GDM1 (cell line): ENCODE measurements at regions not wholly inside any gene's neighbourhood (a gene's known extent, or its start where the extent isn't known, plus 50 kb on each side); places are given as distances from the start of the nearest gene placed in this dataset.

Source experiments
- DNase-seq: peaks from one replicate; lab custom pipeline; 2025; lab: John Stamatoyannopoulos, UW

GRCh38 chr13:104855581-104855980 is 1679.9 kb downstream of the EFNB2 start:
- DNase-seq = no peak

- no peak for DNase-seq
Observed at GRCh38 chr13:104854698-104855097, 1680.8 kb downstream of the EFNB2 start.

GRCh38 chr13:104854007-104854406 is 1681.5 kb downstream of the EFNB2 start:
- DNase-seq = no peak

DNA sequence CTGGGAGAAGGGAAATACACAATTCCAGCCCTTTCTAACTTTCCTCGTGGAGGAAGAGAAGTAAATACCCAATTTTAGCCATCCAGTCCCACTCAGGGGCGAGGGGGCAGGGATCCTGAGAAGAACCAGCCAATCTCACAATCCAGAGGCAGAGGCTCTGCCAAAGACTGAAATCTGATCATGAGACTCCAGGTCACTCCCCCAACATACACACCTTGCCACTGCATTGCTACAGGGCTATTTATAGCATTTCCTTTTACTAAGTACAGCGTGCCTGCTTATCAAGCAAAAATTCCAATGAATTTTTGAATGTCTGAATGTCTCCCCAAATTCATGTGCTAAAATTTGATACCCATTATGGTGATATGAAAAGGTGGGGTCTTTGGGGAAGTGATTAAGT is 1687.5 kb downstream of the EFNB2 start:
- DNase-seq = no peak

DNA sequence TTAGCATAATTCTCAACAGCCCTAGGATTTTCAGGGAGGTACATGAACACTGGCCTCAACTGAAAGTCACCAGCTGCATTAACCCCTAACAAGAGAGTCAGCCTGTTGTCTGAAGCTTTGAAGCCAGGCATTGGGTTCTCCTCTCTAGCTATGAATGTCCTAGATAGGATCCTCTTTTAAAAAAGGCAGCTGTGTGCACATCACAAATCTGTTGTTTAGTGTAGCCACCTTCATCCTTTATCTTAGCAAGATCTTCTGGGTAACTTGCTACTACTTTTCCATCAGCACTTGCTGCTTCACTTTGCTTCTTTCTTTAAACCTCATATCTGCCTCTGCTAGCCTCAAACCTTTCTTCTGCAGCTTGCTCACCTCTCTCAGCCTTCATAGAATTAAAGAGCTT is 1692.1 kb downstream of the EFNB2 start:
- DNase-seq = no peak

DNA sequence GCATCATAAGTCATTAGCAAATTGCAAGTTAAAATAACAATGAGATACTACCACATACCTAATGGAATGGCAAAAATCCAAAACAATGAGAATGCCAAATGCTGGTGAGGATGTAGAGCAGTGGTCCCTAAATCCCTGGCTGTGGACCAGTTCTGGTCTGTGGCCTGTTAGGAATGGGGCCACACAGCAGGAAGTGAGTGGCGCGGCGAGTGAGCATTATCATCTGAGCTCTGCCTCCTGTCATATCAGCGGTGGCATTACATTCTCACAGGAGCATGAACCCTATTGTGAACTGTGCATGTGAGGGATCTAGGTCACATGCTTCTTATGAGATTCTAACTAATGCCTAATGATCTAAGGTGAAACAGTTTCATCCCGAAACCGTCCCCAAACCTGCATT is 1694.4 kb downstream of the EFNB2 start:
- DNase-seq = no peak

GRCh38 chr13:104837756-104838155 is 1697.7 kb downstream of the EFNB2 start:
- DNase-seq = no peak

- DNase-seq = no peak
Observed at GRCh38 chr13:104833221-104833620, 1702.2 kb downstream of the EFNB2 start.

GRCh38 chr13:104832231-104832630 is 1703.2 kb downstream of the EFNB2 start:
- no peak for DNase-seq

DNA sequence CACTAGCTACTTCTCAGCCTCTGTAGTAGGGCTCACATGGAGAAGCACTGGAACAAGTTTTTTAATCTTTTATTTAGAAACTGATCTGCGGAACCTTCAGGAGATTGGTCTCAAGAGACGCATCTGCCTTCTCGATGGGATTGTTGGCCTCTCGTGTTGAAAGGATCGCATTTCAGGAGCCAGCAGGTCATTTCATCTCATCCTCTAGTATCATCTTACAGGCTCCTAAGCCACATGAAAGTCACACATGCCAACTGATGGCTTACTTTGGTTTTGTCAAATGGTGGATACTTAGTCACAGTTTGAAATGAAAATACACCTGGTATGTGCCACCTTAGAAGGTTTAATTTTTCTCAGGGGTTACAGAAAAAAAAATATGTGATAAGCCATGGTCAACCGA is 1703.6 kb downstream of the EFNB2 start:
- DNase-seq = no peak

GRCh38 chr13:104823709-104824108 is 1711.8 kb downstream of the EFNB2 start:
- DNase-seq = no peak

DNA sequence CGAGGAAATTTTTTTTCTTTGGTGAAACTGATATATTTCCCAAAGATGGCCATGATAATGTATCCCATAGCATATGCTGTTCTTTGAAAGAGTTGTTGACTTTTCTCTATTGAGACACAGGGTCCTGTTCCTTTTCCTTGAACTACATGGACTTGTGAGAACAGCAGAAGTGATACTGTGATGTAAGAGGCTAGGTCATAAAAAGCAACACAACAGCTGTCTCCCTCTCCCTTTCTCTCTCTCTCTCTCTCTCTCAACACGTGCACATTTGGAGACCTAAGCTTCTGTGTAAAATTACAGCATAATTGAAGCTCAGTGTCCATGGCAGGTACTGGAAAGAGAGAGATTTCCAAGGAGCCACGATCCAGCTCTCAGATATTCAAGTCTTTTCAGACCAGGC is 1712.4 kb downstream of the EFNB2 start:
- DNase-seq = no peak

- DNase-seq = no peak
Observed at GRCh38 chr13:104817271-104817670, 1718.2 kb downstream of the EFNB2 start.

DNA sequence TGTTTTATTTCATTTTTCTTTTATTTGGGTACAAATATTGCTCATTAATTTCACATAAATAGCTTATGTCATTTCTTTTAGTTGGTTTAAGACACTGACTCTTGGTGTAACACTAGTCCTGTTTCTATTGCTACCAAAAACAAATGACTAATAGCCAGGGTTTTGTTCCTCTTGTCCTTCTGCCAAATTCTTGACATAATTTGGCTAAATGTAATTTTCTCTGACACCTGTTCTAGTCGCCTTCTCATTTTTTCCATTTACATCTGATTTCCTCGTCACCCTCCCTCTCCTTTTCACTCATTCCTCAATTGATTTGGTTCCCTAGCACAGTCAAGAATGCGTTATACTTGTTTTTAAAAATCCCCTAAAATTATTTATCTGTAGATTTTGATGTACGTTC is 1718.7 kb downstream of the EFNB2 start:
- DNase-seq = no peak

GRCh38 chr13:104810242-104810641 is 1725.2 kb downstream of the EFNB2 start:
- no peak for DNase-seq

- DNase-seq = no peak
Observed at GRCh38 chr13:104809483-104809882, 1726.0 kb downstream of the EFNB2 start.

- no peak for DNase-seq
Observed at GRCh38 chr13:104805346-104805745, 1730.1 kb downstream of the EFNB2 start.

- DNase-seq = no peak
Observed at GRCh38 chr13:104799152-104799551, 1732.9 kb upstream of the SLC10A2 start.

GRCh38 chr13:104798486-104798885 is 1732.3 kb upstream of the SLC10A2 start:
- DNase-seq = no peak

- DNase-seq = no peak
Observed at GRCh38 chr13:104796581-104796980, 1730.4 kb upstream of the SLC10A2 start.

DNA sequence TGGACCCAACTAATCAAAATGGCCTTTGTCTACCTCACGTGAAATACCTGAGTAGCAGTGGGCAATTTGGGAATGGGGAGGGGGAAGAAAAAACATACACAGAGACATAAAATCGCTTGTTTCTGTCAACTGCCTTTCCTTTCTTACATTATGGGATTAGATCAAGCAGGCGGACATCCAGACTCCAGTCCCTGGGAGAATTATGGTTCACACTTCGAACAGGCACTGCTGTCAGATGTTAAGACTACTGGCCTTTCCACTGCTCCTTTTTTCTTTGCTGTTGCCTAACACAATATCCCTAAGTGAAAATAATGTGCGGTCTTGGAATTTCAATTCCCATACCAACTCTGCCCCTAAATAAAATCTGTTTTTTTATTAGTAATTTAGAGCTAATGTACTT is 1719.7 kb upstream of the SLC10A2 start:
- DNase-seq = no peak

GRCh38 chr13:104784891-104785290 is 1718.7 kb upstream of the SLC10A2 start:
- DNase-seq = no peak

- DNase-seq = no peak
Observed at GRCh38 chr13:104782741-104783140, 1716.5 kb upstream of the SLC10A2 start.

DNA sequence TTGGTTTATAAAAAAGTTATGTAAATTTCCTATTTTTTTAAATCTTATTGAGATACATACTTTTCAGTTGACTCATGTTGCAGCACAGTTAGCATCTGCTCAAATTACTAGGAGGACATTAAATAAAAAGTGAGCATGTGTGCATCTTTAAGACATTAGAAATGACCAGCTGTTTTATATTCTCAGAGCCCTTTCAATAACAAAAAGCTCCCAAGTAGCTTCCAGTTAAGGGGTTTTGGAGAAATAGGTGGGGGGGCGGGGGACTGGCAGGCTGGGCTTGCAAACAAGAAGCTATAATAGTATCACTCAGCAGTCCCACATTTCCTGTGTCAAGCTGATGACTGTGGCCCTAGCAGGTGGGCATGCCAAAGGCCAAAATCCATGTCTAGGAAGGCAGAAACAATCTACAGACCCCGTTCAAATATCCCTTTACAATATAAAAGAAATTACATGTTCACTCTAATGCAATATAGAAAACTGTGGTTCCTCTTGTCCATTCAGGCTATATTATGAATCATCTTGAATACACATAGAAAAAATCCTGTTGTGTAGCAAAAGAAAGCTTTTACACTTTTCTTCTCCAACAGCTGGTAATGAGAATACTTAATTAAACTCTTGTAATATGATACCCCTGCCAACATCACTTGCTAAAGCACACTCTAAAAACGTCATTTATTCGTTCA is 1713.2 kb upstream of the SLC10A2 start:
- DNase-seq = no peak

- DNase-seq = no peak
Observed at GRCh38 chr13:104773775-104774174, 1707.6 kb upstream of the SLC10A2 start.
